SK-N-SH treated with all-trans-retinoic acid at 6 μM for 48 hours (cell line): ENCODE measurements at regions not wholly inside any gene's neighbourhood (a gene's known extent, or its start where the extent isn't known, plus 50 kb on each side); places are given as distances from the start of the nearest gene placed in this dataset.

ENCODE experiments used
- CREB5 ChIP-seq: fragments of 250-450 bp; sonication (Bioruptor Pico); IDR thresholded peaks from 2 replicates; pipeline ENCODE4 v1.5.1; 2020; ENCODE audit warnings: low read depth, mild to moderate bottlenecking, moderate library complexity
- ESRRG ChIP-seq: fragments of 250-450 bp; sonication (Bioruptor Pico); IDR thresholded peaks from 2 replicates; pipeline ENCODE4 v1.6.1; 2021; ENCODE audit warnings: mild to moderate bottlenecking
- PATZ1 ChIP-seq: fragments of 250-450 bp; sonication (Bioruptor Pico); IDR thresholded peaks from 2 replicates; pipeline ENCODE4 v1.8.0; 2020; ENCODE audit warnings: mild to moderate bottlenecking, moderate library complexity, borderline replicate concordance
- PPARA ChIP-seq: fragments of 250-450 bp; sonication (Bioruptor Pico); IDR thresholded peaks from 2 replicates; pipeline ENCODE4 v1.5.0; 2020; ENCODE audit warnings: mild to moderate bottlenecking, borderline replicate concordance
- ZC3H10 ChIP-seq: fragments of 250-450 bp; sonication (Bioruptor Pico); IDR thresholded peaks from 2 replicates; pipeline ENCODE4 v1.5.1; 2021; ENCODE audit warnings: mild to moderate bottlenecking, moderate library complexity
- ZFP3 ChIP-seq: fragments of 250-450 bp; sonication (Bioruptor Pico); IDR thresholded peaks from 2 replicates; pipeline ENCODE4 v1.5.0; 2020; ENCODE audit warnings: mild to moderate bottlenecking, moderate library complexity
- ZFP30 ChIP-seq: fragments of 450-650 bp; formaldehyde crosslinking; IDR thresholded peaks from 2 replicates; pipeline ENCODE4 v1.5.0; 2022; ENCODE audit warnings: mild to moderate bottlenecking, moderate library complexity
- ZNF565 ChIP-seq: fragments of 450-650 bp; formaldehyde crosslinking; conservative IDR thresholded peaks from 2 replicates; pipeline ENCODE4 v1.5.0; 2020; ENCODE audit warnings: low read depth, mild to moderate bottlenecking, moderate library complexity
- ZNF70 ChIP-seq: fragments of 450-650 bp; formaldehyde crosslinking; IDR thresholded peaks from 2 replicates; pipeline ENCODE4 v1.5.0; 2020; ENCODE audit warnings: mild to moderate bottlenecking, moderate library complexity

- TF ChIP-seq ZFP3 = no peak
- TF ChIP-seq PPARA (CRISPR knock-in tag) = no peak
- TF ChIP-seq ZNF565 (CRISPR knock-in tag) = no peak
- no peak for TF ChIP-seq ZNF70
- no peak for TF ChIP-seq ESRRG (CRISPR knock-in tag)
- no peak for TF ChIP-seq ZC3H10 (CRISPR knock-in tag)
- no peak for TF ChIP-seq PATZ1 (CRISPR knock-in tag)
- no peak for TF ChIP-seq CREB5
- TF ChIP-seq ZFP30 (CRISPR knock-in tag) = no peak
Observed at GRCh38 chr4:16952462-16952871, 54.0 kb upstream of the LDB2 start.
